Ishikawa (cell line): ENCODE measurements at regions not wholly inside any gene's neighbourhood (a gene's known extent, or its start where the extent isn't known, plus 50 kb on each side); places are given as distances from the start of the nearest gene placed in this dataset.

Experiments used
- CEBPB ChIP-seq: IDR thresholded peaks from 2 replicates; pipeline ENCODE4 v1.6.1; 2012
- EP300 ChIP-seq: IDR thresholded peaks from 2 replicates; pipeline ENCODE4 v1.6.1; 2012; ENCODE audit warnings: borderline replicate concordance
- FOXM1 ChIP-seq: IDR thresholded peaks from 2 replicates; pipeline ENCODE4 v1.6.1; 2012; ENCODE audit warnings: low read depth, borderline replicate concordance
- NFIC ChIP-seq: IDR thresholded peaks from 2 replicates; pipeline ENCODE4 v1.6.1; 2012
- RAD21 ChIP-seq: IDR thresholded peaks from 2 replicates; pipeline ENCODE4 v1.6.1; 2012; ENCODE audit warnings: low read depth
- TAF1 ChIP-seq: IDR thresholded peaks from 2 replicates; pipeline ENCODE4 v1.6.1; 2012; ENCODE audit warnings: low read depth, mild to moderate bottlenecking

DNA sequence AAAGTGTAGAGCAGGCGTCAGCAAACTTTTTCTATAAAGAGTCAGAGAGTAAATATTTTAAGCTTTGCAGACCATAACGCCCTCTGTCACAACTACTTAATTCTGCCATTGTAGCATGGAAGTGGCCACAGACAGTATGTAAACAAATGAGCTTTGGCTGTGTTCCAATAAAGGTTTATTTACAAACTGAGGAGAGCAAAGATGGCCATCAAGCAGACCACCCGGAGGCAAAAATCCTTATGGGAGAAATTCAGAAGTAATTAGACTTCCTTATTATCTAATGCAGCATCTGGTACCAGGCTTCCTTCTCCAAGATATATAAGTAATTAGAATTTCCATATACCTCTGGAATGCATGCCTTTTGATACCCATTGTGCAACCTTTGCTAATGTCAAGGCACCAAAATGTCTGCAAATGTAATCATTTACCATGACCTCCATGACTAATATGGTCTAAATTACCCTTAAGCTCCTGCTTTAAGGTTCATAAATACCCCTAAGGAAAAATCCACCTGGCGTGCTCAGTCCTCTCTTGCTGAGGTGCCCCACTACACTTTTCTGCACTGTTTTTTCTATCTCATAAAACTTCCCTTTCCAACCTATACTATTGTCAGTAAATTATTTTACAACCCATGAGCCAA lies 377.8 kb downstream of the MATN1 start:
- TF ChIP-seq FOXM1 (no peak), EP300 (no peak), TAF1 (no peak), CEBPB (no peak), NFIC (no peak), RAD21 (no peak)
